HG03565 (cell line): ENCODE measurements at regions not wholly inside any gene's neighbourhood (a gene's known extent, or its start where the extent isn't known, plus 50 kb on each side); places are given as distances from the start of the nearest gene placed in this dataset.
"Not testable (repeated sequence)": the region's sequence is repeated elsewhere in the genome, so short reads cannot be mapped to it uniquely, and the experiment has no call there.

Experiments
- ATAC-seq: cut with Tn5 transposase; IDR thresholded peaks from one replicate; pipeline ENCODE4 v1.9.1; 2021; ENCODE audit warnings: mild to moderate bottlenecking, moderate library complexity; ENCODE audit not compliant: unreplicated experiment

DNA sequence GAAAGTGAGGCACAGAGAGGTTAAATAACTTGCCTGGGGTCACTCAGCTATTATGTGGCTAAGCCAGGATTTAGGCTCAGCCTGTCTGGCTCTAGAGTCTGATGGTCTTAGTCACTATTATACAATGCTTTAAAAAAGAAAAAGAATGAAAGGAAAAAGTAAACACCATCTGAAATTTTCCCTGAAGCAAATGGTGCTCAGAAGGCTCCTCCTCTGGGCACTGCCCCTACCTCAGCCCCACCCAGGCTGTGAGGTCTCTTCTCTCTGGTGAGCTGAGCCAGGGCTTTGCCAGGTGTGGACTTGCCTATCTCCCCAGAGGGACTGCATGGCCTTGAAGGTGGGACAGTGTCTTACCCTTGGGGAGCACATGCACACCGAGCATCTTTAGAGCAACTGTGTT is 117.5 kb upstream of the DYRK2 start:
- ATAC-seq, result no peak

DNA sequence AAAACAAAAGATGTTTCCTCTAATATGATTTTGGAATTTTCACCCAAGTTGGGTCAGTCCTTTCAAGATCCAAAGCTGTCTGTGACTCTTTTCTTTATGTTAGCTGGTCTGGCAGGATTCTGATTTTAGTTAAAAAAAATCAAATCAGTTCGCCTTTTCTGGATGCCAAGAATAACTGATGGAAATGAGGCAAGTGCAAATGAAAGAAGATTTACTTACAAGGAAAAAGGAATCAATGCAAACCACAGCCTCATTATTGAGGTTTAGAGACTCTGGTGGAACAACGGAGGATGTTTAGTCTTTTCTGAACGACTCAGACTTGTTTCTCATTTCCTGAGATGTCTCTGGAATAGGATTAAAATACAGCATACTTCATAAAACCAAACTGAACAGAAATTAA is 117.0 kb upstream of the DYRK2 start:
- no peak for ATAC-seq

DNA sequence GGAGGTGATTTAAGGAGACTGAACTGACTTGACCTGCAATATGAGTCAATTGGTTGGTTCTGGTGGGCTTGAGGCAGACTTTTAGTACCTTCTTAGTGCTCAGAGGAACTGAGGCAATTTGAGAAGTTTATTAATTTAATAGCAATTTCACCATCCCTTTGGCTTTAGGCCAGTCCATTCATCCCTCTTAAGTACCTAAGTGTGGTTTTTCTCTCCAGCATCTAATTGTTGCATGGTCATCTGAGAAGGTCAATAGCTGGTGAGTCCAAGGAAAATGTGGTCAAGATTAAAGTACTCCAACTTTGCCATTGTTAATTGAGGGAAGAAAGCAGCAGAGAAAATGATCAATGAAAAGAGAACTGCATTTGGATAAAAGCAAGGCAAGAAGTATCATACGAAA is 115.4 kb upstream of the DYRK2 start:
- no peak for ATAC-seq

DNA sequence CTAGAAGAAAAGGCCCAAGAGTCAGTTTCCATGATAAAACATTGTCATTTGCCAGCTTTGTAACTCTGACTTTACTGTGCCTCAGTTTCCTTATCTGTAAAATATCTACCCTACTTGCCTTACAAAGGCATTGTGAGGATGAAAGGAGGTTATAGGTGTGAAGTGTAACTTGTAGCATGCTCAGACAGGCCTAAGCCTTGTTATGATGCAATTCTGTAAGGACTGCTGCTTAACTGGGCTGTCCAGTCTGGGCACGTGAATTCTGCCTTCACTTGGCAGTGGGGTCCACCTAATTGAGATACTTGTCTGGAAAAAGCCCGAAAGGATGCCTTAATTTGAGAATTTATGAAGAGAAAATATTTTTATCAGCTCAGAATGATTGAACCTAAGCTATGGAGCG is 114.5 kb upstream of the DYRK2 start:
- ATAC-seq, result no peak

- ATAC-seq, result no peak
Measured at GRCh38 chr12:67534681-67535080, 113.9 kb upstream of the DYRK2 start.

- no peak for ATAC-seq
Measured at GRCh38 chr12:67535176-67535575, 113.4 kb upstream of the DYRK2 start.

DNA sequence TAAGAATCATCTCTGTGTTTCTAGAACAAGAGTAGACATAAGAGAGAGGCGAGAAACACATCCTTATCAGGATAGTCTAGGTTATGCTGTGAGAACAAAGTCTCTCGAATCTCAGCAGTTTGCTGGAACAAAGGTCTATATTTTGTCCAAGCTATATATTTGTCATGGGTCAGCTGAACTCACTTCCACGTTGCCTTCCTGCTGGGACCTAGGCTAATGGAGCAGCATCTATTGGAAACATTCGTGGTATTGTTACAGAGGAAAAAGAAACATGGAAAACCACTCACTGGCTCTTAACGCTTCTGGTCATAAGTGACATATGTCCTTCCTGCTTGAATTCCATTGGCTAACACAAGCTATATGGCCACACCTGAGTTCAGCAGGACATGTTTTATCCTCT is 112.6 kb upstream of the DYRK2 start:
- ATAC-seq, result no peak

DNA sequence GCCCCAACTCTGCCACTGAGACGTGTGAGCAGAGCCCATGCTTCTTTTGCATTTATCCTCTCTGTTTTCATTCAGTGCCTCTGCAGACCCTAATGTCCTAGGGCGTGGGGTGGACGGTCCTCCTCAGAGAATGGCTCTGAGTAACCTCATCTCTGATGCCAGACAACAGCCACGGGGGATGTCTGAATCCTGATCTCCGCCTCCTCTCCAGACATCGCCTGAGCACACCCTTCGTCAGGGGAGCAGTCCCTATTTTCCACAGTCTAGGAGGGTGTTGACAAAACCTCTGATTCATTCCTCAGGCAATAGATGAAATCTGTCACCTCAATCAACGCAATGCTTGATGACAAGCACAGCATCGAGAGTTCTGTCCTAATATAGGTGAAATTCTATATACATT is 109.2 kb upstream of the DYRK2 start:
- no peak for ATAC-seq

GRCh38 chr12:67539946-67540345 is 108.6 kb upstream of the DYRK2 start:
- ATAC-seq, result no peak

GRCh38 chr12:67540920-67541624 is 107.5 kb upstream of the DYRK2 start:
- peak; percentile 78 for ATAC-seq

DNA sequence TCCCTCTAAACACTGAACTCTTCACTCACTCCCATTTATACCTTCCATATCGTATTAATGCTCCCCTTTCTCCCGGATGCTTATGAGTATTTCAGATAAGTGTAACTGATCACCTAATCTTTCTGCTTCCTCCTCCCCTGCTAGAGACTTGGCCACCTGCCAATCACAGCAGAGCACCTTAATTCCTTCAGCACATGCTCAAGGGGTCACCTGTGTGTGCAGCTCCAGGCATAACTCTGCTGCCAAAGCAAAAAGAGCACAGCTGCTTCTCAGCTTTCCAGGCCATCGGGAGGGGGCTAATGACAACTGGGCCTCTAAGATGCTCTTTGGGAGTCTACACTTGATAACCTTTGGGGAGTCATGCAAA is 106.9 kb upstream of the DYRK2 start:
- ATAC-seq, result no peak

GRCh38 chr12:67543021-67543770 is 105.3 kb upstream of the DYRK2 start:
- ATAC-seq, result no peak

- no peak for ATAC-seq
Measured at GRCh38 chr12:67545298-67545697, 103.2 kb upstream of the DYRK2 start.

- ATAC-seq, result no peak
Measured at GRCh38 chr12:67546746-67547145, 101.8 kb upstream of the DYRK2 start.

GRCh38 chr12:67555075-67555717 is 93.3 kb upstream of the DYRK2 start:
- not testable (repeated sequence) for ATAC-seq

DNA sequence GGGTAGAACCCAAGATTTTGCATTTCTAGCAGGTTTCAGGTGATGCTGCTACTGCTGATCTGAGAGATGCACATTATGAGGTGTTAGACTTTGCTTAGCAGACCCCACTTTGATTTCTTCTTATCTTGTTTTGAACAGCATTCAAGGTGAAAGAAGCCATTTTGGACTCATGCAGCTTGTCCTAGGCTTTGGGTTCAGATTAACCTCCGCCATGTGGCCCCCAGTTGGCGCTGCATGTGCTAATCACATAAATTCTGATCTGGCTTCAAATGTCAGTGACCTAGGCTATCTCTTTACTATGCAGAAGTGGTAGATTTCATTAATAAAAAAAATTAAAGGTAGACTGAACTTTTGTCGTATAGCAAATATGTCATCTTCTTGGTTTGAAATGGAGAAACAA is 89.8 kb upstream of the DYRK2 start:
- ATAC-seq, result no peak

DNA sequence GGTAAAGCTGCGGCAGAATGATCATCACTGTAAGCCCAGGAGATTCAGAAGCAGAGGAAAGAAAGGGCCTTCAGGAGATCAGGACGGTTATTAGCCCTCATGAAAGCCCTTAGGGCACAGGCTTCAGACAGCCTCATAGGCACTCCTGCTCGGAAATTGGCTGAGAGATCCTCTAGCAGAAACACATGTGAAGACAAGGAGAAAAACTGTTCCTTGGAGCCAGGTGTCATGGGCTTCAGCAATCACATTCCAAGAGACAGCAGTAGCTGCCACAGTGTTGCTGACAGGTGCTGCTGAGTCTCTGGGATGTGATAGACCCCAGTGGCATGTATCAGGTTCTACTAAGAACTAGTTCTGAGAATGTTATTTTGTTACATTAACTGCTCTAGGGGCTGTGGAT is 88.8 kb upstream of the DYRK2 start:
- ATAC-seq, result no peak

GRCh38 chr12:67562513-67563287 is 85.8 kb upstream of the DYRK2 start:
- no peak for ATAC-seq

DNA sequence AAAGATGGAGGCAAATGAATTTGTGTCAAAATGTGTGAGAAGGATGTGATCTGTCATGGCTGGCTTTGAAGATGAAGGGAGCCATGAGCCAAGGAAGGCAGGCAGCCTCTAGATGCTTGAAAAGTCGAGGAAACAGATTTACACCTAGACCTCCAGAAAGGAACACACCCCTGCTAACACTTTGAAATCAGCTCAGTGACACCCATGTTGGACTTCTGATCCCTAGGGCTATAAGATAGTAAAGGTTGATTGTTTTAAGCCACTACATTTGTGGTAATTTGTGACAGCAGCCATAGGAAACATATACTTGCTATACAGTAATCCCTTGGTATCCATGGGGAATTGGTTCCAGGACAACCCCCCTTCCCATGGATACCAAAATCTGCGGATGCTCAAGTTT is 80.5 kb upstream of the DYRK2 start:
- no peak for ATAC-seq

GRCh38 chr12:67572492-67572891 is 76.1 kb upstream of the DYRK2 start:
- no peak for ATAC-seq

- ATAC-seq, result no peak
Measured at GRCh38 chr12:67573566-67573965, 75.0 kb upstream of the DYRK2 start.
